ENCODE measurements at regions not wholly inside any gene's neighbourhood (a gene's known extent, or its start where the extent isn't known, plus 50 kb on each side); places are given as distances from the start of the nearest gene placed in this dataset.
"Not testable (repeated sequence)": the region's sequence is repeated elsewhere in the genome, so short reads cannot be mapped to it uniquely, and the experiment has no call there.

DNA sequence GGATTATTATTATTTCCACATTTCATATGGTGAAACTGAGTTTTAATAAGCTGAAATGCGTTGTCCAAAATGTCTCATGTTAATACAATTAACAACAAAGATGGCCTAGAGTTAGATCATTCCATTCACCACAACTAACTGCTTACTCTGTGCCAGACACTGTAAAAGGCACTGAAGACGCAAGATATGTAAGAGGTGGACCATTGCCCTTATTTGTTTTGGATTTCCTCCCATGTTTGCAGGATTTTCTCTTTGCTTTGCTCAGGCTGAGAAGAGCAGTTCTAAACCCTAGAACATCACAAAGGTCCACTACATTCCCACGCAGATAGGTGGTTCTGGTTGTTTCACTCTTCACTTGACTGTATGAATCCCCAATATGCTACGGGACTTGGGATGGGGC is 324.4 kb upstream of the KITLG start:
- CTCF ChIA-PET, result no interaction called here
- TF ChIP-seq, protein P1, sequence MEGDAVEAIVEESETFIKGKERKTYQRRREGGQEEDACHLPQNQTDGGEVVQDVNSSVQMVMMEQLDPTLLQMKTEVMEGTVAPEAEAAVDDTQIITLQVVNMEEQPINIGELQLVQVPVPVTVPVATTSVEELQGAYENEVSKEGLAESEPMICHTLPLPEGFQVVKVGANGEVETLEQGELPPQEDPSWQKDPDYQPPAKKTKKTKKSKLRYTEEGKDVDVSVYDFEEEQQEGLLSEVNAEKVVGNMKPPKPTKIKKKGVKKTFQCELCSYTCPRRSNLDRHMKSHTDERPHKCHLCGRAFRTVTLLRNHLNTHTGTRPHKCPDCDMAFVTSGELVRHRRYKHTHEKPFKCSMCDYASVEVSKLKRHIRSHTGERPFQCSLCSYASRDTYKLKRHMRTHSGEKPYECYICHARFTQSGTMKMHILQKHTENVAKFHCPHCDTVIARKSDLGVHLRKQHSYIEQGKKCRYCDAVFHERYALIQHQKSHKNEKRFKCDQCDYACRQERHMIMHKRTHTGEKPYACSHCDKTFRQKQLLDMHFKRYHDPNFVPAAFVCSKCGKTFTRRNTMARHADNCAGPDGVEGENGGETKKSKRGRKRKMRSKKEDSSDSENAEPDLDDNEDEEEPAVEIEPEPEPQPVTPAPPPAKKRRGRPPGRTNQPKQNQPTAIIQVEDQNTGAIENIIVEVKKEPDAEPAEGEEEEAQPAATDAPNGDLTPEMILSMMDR (conservative IDR thresholded peaks at IDR 0.05; ENCODE audit: low read depth), result no peak
- POLR2A ChIA-PET (ENCODE audit: low non-redundant PET), result no interaction called here
- DNase-seq (ENCODE audit: low spot score), result no peak
- no peak overlapping the region for H3K27ac ChIP-seq

DNA sequence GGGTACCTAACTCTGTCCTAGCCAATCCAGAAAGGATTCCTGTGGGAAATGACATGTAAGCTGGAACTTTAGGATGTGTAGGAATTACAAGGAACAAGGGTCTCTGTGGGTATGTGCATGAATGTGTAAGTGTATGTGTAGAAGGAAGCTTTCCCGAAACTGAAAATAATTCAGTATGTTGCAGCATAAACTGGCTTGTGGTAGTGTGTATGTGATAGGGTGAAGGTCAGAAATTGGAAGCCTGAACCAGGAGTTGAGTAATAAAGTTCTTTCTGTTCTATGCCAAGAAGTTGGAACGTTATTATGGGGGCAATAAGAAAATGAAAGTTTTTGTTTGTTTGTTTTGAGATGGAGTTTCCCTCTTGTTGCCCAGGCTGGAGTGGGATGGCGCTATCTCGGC is 323.1 kb upstream of the KITLG start:
- no peak for DNase-seq (ENCODE audit: low spot score)
- no peak overlapping the region for H3K27ac ChIP-seq
- ChIA-PET POLR2A (ENCODE audit: low non-redundant PET) (no interaction called here), CTCF (no interaction called here)
- TF ChIP-seq, protein P1 (conservative IDR thresholded peaks at IDR 0.05; ENCODE audit: low read depth), result no peak

DNA sequence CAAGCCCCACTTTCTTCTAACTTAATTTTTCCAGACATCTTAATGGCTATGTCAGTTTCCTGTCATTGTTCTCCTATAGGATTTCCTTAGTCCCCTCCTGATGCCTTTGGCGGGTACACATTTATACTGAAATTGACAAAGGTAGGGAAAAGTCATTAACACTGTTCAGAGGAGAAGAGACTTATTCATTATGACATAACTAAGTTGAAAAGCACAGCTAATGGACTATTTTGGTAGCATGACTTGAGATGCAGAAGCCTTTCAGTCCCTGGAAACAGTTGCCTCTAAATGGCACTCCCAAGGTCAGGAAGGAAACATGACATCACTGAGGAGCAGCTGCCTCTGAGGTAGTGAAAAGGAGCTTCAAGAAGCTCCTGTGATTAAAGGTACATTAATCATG is 317.5 kb upstream of the KITLG start:
- ChIA-PET POLR2A (ENCODE audit: low non-redundant PET) (no interaction called here), CTCF (no interaction called here)
- TF ChIP-seq, protein P1 (conservative IDR thresholded peaks at IDR 0.05; ENCODE audit: low read depth), result no peak
- no peak overlapping the region for H3K27ac ChIP-seq
- no peak for DNase-seq (ENCODE audit: low spot score)

DNA sequence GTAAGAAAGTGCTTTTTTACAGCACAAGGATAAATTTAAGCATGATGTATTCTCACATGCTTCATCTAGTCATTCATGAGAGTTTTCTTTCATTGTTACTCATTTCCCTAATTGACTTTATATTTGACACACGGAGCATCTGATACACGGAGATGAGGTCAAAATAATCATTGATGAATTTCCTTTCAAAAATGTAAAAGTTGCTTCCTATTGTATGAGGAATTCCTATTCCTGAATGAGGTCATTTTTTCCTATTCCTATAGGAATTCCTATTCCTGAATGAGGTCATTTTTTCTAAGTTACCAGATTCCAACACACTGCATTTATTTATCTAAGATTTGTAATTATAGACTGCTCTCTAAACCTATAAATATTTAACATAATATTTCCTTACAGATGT is 316.7 kb upstream of the KITLG start:
- ChIA-PET POLR2A (ENCODE audit: low non-redundant PET) (no interaction called here), CTCF (no interaction called here)
- H3K27ac ChIP-seq, result no peak overlapping the region

DNA sequence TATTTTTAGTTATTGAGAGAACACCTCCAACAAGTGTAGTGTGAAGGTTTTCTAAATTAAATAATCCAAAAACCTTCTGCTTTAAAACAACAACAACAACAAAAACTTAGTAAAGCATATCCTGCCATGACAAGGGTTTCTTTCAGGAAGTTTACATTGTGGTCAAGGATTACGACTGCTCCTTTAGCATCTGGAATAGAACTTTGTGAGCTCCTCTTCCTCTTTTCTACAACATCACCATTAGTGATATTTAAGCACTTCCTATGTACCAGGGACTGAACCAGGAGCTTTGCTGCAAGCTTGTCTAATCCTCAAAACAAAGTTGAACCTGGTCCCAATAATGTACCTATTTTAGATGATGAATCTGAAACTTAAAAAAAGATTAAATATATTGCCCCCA is 315.4 kb upstream of the KITLG start:
- CTCF ChIA-PET, result no interaction called here
- no peak overlapping the region for H3K27ac ChIP-seq
- POLR2A ChIA-PET (ENCODE audit: low non-redundant PET), result no interaction called here
- DNase-seq (ENCODE audit: low spot score), result no peak
- TF ChIP-seq, protein P1 (conservative IDR thresholded peaks at IDR 0.05; ENCODE audit: low read depth), result no peak

More for the DNA sequence above, 316.7 kb upstream of the KITLG start:
- DNase-seq (ENCODE audit: low spot score), result no peak
- TF ChIP-seq, protein P1 (conservative IDR thresholded peaks at IDR 0.05; ENCODE audit: low read depth), result no peak

DNA sequence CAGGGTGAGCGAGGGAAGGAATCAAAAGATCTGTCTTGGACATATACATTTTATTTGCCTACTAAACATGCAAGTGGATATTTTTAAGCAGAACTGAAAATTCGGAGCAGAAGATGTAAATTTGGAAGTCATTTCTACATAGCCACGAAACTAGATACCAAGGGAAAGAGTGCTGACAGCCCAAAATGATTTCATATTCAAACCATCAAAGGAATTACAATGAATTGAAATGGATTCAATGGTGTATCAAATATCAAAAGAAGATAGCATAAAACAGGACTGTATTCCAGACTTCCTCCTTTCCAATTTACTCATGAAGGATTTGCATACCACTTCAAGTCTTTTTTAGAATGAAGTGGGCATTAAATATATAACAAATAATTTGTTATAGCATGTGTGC is 313.5 kb upstream of the KITLG start:
- TF ChIP-seq, protein P1 (conservative IDR thresholded peaks at IDR 0.05; ENCODE audit: low read depth), result no peak
- ChIA-PET POLR2A (ENCODE audit: low non-redundant PET) (no interaction called here), CTCF (no interaction called here)
- H3K27ac ChIP-seq, result no peak overlapping the region
- no peak for DNase-seq (ENCODE audit: low spot score)

DNA sequence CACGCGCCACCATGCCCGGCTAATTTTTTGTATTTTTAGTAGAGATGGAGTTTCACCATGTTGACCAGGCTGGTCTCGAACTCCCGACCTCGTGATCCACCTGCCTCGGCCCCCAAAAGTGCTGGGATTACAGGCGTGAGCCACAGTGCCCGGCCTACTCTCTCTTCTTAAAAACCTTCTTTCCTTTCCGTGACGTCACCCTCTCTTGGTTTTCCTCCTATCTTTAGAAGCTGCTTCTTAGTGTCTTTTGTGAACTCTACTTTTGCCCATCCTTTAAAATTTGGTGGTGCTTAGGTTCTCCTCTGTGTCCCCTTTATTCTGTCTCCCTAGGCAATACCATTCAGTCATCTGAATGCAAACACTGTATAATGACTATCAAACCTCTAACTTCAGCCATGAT is 311.2 kb upstream of the KITLG start:
- CTCF ChIA-PET, result interaction anchor here (0.6 kb wide), 3 partner anchors 67 to 268 kb away, joined by 3 to 5 read pairs (median 5); no protein-coding TSS in a partner anchor
- POLR2A ChIA-PET (ENCODE audit: low non-redundant PET); H3K27ac ChIP-seq; DNase-seq (ENCODE audit: low spot score): not testable (repeated sequence)
